ENCODE measurements at regions not wholly inside any gene's neighbourhood (a gene's known extent, or its start where the extent isn't known, plus 50 kb on each side); places are given as distances from the start of the nearest gene placed in this dataset.
"Not testable (repeated sequence)": the region's sequence is repeated elsewhere in the genome, so short reads cannot be mapped to it uniquely, and the experiment has no call there.

DNA sequence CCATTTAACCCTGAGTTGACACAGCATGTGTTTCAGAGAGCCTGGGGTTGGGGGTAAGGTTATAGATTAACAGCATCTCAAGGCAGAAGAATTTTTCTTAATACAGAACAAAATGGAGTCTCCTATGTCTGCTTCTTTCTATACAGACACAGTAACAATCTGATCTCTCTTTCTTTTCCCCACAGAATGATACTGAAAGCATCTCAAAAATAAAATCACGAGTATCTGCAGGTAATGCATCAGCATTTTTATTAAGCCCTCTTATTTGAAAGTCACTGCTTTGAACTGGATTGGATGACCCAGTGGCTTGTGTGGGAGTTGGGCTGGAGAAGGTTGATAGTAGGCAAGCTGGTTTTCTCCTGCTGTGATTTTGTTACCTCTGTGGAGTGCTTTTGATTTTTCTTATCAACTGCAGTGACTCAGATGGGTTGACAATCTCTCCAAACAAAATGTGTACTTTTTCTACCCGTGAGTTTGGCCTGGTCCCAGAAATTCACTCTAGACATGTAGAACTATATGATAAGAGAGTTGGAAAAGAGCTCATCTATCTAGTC lies 253.5 kb upstream of the PRKCQ start:
- DNase-seq (ENCODE audit: low spot score in 2 of 2): no peak
- H3K36me3 ChIP-seq: no peaks in the 10 kb centered on the region
- no peak overlapping the region for H3K4me3 ChIP-seq
- no peaks in the 10 kb centered on the region for H3K27me3 ChIP-seq
- WGBS, 2 donors: 52 to 64% methylated on average over 2 of the region's 2 CpGs
- no peak overlapping the region for H3K27ac ChIP-seq
- no peaks in the 10 kb centered on the region for H3K9me3 ChIP-seq
- TF ChIP-seq EP300 (IDR thresholded peaks at IDR 0.05): no peak
- TF ChIP-seq POLR2A (IDR thresholded peaks at IDR 0.05): no peak
- TF ChIP-seq, protein P1, sequence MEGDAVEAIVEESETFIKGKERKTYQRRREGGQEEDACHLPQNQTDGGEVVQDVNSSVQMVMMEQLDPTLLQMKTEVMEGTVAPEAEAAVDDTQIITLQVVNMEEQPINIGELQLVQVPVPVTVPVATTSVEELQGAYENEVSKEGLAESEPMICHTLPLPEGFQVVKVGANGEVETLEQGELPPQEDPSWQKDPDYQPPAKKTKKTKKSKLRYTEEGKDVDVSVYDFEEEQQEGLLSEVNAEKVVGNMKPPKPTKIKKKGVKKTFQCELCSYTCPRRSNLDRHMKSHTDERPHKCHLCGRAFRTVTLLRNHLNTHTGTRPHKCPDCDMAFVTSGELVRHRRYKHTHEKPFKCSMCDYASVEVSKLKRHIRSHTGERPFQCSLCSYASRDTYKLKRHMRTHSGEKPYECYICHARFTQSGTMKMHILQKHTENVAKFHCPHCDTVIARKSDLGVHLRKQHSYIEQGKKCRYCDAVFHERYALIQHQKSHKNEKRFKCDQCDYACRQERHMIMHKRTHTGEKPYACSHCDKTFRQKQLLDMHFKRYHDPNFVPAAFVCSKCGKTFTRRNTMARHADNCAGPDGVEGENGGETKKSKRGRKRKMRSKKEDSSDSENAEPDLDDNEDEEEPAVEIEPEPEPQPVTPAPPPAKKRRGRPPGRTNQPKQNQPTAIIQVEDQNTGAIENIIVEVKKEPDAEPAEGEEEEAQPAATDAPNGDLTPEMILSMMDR (IDR thresholded peaks at IDR 0.05): no peak
- H3K4me1 ChIP-seq: no peaks in the 10 kb centered on the region

- not testable (repeated sequence) for H3K4me3 ChIP-seq; DNase-seq (ENCODE audit: low spot score in 2 of 2); H3K27me3 ChIP-seq; H3K9me3 ChIP-seq; H3K36me3 ChIP-seq; H3K27ac ChIP-seq; H3K4me1 ChIP-seq
- WGBS, 2 donors: 49 to 53% methylated on average over 4 of the region's 4 CpGs
Measured at GRCh38 chr10:6830981-6831380, 250.9 kb upstream of the PRKCQ start.

- H3K27ac ChIP-seq; DNase-seq (ENCODE audit: low spot score in 2 of 2); H3K9me3 ChIP-seq; H3K4me1 ChIP-seq; H3K36me3 ChIP-seq; H3K27me3 ChIP-seq; H3K4me3 ChIP-seq: not testable (repeated sequence)
- 48 to 62% methylated on average over 5 of the region's 5 CpGs for WGBS, 2 donors
Measured at GRCh38 chr10:6824793-6825192, 244.7 kb upstream of the PRKCQ start.

DNA sequence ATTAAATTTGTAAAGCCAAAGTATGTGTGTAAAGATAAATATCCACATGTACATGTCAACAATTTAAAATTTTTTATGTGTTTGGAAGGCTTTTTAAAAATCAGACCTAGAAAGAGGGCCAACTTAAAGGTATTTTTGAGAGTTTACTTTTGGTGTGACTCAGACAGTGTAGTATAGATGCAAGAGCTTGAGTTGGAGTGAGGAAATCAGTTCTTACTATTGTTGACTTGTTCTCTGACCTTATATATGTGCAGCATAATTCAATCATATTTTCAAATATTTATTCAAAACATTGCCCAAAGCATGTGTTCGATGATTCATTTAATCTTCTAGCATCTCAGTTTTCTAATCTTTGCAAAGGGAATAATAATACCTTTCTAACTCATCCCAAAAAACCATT lies 243.7 kb upstream of the PRKCQ start:
- TF ChIP-seq, protein P1 (IDR thresholded peaks at IDR 0.05): no peak
- TF ChIP-seq POLR2A (IDR thresholded peaks at IDR 0.05) (no peak), EP300 (IDR thresholded peaks at IDR 0.05) (no peak)
- Histone ChIP-seq H3K9me3 (no peaks in the 10 kb centered on the region), H3K27ac (no peak overlapping the region), H3K27me3 (no peaks in the 10 kb centered on the region), H3K36me3 (no peaks in the 10 kb centered on the region), H3K4me1 (no peaks in the 10 kb centered on the region), H3K4me3 (no peak overlapping the region)
- no peak for DNase-seq (ENCODE audit: low spot score in 2 of 2)
- 43 to 45% methylated on average over 1 of the region's 1 CpG for WGBS, 2 donors

- TF ChIP-seq, protein P1 (IDR thresholded peaks at IDR 0.05): no peak
- no peak for TF ChIP-seq POLR2A (IDR thresholded peaks at IDR 0.05)
- TF ChIP-seq EP300 (IDR thresholded peaks at IDR 0.05): no peak
- no peak for DNase-seq (ENCODE audit: low spot score in 2 of 2)
- no peak overlapping the region for H3K4me3 ChIP-seq
- 63 to 78% methylated on average over 7 to 10 of the region's 10 CpGs for WGBS, 2 donors
- H3K9me3 ChIP-seq: no peaks in the 10 kb centered on the region
- H3K4me1 ChIP-seq: no peaks in the 10 kb centered on the region
- H3K27ac ChIP-seq: no peak overlapping the region
- no peaks in the 10 kb centered on the region for H3K27me3 ChIP-seq
- H3K36me3 ChIP-seq: no peaks in the 10 kb centered on the region
Measured at GRCh38 chr10:6819301-6819700, 239.2 kb upstream of the PRKCQ start.

DNA sequence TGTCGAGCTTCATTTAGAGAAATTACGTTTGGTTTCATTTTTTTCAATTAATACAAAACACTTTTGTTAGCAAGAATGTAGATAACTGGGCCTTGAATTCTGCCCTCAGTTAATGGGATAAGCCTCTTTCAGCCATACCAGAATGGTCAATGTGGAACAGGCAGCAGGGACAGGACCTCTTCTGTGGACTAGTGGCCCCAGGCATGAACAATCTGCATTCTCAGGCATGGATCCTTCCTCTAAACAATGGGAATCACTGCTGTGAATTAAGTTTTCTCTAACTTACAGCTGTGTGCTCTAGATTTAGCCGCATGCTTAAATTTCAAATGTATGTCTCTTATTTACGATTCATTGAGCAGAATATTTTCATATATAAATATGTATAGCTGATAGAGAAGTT lies 237.7 kb upstream of the PRKCQ start:
- WGBS, 2 donors: 61 to 68% methylated on average over 4 of the region's 4 CpGs
- Histone ChIP-seq H3K36me3 (no peaks in the 10 kb centered on the region), H3K27me3 (no peaks in the 10 kb centered on the region), H3K9me3 (no peaks in the 10 kb centered on the region), H3K27ac (no peak overlapping the region), H3K4me1 (peaks cover 0 to 2% (median 0%) of the 10 kb centered on the region in 4 donors), H3K4me3 (no peak overlapping the region)
- TF ChIP-seq, protein P1 (IDR thresholded peaks at IDR 0.05): no peak
- TF ChIP-seq POLR2A (IDR thresholded peaks at IDR 0.05): no peak
- no peak for TF ChIP-seq EP300 (IDR thresholded peaks at IDR 0.05)
- DNase-seq (ENCODE audit: low spot score in 2 of 2): no peak
